ENCODE measurements at regions not wholly inside any gene's neighbourhood (a gene's known extent, or its start where the extent isn't known, plus 50 kb on each side); places are given as distances from the start of the nearest gene placed in this dataset.
"Not testable (repeated sequence)": the region's sequence is repeated elsewhere in the genome, so short reads cannot be mapped to it uniquely, and the experiment has no call there.

DNA sequence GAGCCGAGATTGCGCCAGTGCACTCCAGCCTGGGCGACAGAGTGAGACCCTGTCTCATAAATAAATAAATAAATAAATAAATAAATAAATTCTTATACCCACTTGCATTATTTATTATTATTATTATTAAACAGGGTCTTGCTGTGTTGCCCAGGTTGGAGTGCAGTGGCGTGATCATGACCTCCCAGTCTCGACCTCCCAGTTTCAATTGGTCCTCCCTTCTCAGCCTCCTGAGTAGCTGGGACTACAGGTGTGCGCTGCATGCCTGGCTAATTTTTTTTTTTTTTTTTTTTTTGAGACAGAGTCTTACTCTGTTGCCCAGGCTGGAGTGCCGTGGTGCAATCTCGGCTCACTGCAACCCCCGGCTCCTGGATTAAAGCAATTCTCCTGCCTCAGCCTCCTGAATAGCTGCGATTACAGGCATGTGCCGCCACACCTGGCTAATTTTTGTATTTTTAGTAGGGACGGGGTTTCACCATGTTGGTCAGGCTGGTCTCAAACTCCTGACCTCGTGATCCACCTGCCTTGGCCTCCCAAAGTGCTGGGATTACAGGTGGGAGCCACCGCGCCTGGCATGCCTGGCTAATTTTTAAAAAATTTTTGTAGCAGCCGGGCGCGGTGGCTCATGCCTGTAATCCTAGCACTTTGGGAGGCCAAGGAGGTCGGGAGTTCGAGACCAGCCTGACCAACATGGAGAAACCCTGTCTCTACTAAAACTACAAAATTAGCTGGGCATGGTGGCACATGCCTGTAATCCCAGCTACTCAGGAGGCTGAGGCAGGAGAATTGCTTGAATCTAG is 150.2 kb downstream of the SEC14L1 start:
- not testable (repeated sequence) for DNase-seq

DNA sequence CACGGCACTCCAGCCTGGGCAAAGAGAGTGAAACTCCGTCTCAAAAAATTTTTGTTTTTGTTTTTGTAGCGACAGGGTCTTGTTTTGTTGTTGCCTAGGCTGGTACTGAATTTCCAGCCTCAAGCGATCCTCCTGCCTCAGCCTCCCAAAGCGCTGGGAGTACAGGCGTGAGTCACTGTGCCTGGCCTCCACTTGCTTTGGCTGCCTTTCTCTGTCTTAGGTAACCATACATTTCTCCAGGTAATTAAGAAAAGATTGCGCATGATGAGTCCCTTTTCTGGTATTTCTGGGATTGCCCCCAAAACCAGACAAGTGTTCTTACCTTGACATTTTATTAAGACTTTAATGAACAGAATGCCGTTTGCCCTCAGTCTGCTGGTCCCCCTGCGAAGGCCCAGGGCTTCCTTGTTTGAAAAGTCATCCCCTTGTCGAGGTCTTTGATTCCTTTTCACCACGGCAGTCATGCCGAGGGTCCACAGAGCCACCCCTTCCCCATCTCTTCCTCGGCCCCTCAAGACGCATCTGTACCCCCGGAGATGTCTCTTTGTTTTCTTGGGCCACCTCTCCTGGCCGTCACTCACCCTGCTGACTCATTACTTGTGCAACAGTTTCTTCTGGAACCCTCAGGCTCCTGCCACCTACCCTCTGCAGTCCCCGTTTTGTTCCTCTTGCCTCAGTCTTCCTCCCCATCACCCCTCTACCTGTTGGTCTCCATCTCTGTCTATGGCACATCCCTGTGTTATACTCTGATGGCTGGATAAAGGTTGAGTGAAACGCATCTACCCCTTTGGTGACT is 151.0 kb downstream of the SEC14L1 start:
- no peak for DNase-seq

DNA sequence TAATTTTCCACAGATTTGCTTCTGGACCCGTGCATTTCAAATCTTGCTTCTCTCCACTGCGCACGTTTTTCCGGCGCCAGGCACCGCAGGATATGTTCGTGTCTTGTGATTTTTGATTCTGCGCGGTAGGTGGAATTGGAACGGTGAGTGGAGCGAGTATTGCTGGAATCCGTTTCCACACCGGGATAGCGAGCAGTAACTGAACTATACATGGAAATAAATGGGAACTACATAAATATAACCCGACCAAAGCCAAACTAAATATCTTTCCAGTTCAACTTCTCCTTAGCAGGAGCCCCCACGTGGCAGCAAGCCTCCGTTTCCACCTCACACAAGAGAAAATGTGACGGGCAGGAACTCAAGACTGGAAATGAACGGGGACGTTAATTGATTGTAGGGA is 154.0 kb downstream of the SEC14L1 start:
- DNase-seq, result no peak

DNA sequence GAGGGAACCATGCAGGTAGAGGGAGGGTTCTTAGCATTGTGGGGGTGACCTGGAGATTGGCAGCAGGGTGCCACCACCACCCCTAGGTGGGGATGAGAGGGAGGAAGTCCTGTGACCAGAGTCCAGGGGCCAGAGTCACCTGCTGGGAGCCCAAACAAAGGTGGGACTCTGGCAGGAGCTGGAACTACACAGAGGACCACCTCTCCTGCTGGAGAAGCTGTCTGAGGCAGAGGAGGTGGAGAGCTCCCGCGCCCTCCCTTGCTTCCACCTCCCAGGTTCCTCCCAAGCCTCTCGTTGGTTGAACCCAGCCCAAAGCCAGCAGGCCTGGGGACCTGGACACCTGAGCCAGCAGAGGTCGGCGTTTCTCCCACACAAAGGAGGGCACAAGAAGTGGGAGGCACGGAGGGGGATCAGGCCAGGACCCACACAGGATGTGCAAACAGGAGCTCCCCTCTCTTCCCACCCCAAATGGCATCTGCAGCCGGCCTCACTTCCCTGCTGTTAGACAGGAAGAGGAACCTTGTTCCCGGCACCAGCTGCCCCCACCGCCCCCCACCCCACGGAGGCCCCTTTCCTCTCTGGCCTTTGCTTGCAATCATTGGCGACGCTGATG is 154.6 kb downstream of the SEC14L1 start:
- DNase-seq, result no peak

DNA sequence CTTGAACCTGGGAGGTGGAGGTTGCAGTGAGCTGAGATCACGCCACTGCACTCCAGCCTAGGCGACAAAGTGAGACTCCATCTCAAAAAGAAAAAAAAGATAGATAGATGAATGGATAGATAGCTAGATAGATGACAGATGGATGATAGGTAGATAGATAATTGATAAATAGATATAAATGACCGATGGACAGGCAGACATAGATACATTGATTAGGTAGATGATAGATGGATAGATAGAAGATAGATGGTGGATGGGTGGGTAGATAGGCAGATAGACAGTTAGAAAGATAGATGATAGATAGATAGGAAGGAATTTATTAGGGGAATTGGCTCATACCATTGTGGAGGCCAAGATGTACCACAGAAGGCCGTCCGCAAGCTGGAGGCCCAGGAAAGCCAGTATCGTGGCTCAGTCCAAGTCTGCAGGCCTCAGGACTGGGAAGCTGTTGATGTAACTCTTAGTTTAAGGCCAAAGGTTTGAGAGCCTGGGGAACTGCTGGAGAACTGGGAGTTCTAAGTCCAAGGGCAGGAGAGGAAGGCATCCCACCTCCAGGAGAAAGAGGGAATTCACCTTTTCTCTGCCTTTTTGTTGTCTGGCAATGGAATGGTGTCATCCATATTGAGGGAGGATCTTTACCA is 156.1 kb downstream of the SEC14L1 start:
- DNase-seq, result no peak

DNA sequence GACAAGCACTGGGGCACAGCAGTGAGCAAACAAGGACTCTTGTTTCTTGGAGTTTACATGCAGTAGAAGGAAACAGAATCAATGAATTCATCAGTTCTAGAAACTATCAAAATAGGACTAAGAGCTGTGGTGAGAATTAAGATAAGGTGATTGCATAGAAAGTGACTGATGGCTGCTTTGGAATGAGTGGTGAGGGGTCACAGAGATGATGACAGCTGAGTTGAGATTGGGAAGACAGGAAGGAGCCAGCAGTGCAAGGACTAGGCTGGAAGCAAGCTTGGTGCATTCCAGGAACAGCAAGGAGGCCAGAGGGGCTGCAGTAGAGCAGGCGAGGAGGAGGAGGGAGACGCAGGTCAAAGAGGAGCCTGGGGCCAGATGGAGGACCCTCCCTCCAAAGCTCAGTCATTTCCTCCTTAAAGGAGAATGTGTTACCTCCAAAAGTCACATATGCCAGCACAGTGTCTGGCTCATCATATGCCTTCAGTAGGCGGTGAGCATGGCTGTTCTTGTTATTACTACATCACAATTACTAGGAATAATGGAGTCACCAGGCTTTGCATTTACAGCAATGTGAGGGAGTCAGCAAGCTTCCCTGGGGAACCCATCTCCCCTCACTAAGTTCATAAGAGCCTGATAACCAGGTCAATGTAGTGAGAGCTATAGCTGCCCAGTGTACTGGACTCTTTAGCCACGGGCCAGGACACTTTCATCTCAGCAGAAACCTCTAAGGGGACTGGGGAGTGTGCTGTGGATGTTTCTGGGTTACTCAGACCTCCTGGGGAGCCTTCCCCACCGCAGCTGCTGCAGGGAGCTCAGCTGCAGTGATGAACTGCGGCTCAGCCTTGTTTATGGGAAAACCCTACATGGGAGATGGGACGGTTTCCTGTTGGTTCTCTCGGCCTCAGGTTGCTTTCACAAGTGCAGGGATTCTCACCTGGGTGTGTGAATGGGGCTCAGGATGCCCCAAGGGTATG is 157.2 kb downstream of the SEC14L1 start:
- no peak for DNase-seq

DNA sequence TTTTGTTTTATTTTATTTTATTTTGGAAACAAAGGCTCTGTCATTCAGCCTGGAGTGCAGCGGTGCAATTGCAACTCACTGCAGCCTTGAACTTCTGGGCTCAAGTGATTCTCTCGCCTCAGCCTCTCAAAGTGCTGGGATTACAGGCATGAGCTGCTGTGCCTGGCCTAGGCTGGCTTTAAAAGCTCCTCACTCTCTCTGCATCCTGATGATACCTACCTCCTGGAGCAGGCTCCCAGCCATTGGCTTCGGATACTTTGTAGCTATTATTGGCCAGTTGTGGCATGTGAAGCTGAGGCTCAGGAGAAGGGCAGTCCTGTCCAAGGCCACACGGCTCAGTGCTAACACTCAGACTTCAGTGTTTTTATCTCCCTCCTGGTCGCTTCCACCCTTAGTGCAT is 158.0 kb downstream of the SEC14L1 start:
- DNase-seq, result no peak

DNA sequence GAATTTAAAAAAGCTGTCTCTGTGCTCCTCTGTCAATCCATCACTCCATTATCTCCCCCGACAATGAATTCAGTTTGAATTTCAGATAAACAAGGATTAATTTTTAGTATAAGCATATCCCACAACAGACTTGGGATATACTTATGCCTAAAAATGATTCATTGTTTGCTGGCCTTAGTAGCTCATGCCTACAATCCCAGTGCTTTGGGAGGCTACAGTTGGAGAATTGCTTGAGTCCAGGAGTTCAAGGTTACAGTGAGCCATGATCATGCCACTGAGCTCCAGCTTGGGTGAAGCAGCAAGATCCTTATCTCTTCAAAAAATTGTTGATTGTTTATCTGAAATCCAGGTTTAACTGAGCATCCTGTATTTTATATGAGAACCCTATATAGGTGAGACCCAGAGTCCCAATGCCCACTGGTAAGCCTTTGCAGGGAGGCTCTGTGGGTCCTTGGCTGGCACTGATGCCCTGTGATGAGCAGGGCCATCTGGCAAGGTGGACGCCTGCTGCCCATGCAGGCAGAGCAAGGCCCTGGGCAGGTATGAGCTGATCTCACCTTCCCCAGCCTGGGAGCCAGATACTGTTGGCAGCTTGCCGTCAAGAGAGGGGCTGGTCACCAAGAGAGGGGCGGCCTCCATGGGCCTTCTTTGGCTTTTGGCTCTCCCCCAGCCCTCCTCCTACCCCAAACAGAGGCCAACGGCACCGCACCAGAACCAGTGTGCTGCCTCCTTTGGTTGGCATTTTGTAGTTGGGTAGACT is 158.7 kb downstream of the SEC14L1 start:
- no peak for DNase-seq

DNA sequence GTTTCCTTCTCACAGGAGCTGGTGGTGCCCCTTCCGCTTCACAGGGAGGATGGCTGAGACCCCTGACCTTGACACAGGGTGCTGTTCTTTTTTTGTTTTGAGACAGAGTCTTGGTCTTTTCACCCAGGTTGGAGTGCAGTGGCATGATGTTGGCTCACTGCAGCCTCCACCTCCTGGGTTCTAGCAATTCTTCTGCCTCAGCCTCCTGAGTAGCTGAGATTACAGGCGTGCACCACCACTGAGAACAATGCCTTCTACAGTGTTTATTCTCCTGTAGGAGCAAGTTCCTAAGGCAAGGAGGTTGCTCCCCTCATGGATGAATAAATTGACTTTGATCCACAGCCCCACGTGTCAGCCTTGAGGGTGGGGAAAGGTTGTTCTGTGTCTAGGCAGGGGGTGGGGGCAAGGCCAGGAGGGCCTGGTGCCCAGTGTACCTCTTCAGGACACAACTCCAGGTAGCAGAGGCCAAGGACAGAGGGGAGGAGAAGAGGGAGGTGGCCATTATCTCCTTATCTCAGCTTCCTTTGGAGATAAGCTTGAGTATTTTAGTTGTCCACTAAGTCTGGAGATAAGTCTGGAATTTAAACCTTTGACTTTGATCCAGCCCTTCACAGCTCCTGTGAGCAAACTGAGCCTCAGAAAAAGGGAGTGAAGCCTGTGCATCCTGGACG is 159.4 kb downstream of the SEC14L1 start:
- no peak for DNase-seq

DNA sequence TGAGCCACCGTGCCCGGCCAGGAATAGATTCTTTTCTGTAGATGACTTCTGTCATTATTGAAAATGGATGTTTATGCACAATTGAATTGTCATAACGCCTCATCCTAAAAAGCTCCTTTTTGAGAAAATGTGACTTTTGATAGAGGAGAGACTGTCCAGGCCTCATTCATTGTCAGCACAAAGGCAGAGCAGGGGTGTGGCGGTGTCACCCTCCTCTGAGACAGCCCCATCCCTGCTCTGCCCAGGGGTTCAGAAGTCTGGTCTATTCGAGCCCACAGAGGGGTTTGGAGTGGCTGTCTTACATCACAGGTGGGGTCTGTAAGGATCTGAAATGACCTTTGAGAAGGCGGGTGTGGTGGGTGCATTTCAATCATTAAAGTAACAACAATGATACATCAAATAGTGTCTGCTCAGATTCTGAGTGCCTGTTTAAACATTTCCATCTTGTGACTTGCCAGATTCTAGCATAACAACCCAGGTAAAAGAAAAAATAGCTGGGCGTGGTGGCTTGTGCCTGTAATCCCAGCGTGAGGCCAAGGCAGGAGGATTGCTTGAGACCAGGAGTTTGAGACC is 161.0 kb downstream of the SEC14L1 start:
- no peak for DNase-seq

DNA sequence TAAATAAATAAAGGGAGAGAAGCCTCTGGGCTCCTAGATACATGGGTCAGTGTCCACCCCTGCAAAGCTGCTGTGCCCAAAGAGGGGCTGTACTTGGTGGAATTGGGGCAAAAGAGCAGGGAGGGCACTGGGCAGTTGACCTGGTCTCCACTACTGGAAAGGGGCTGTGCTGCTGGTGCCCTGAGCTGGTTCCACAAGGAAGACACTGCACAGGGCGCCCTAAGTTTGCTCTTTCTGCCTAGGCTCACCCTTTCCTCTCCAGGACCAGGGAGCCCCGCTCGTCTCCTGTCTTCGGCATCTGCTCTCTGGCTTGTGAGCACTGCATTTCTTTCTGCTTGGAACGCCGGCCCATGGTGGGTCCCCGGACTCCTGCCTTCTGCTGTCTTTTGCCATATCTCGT is 161.9 kb downstream of the SEC14L1 start:
- no peak for DNase-seq

DNA sequence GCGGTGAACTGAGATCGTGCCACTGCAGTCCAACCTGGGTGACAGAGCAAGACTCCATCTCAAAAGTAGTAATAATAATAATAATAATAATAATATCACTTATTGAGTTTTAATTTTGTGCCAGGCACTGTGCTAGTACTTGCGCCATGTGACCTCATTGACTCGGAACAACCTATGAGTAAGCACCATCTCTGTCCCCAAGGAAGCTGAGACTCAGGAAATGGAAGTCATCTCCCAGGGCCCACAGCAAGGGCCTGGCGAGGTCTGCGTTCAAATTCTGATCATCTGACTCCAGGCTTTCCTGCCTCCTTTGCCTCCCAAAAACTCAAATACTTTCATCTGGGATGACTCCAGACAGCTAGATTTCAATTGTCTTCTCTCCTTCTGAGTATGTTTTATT is 162.9 kb downstream of the SEC14L1 start:
- DNase-seq, result no peak

DNA sequence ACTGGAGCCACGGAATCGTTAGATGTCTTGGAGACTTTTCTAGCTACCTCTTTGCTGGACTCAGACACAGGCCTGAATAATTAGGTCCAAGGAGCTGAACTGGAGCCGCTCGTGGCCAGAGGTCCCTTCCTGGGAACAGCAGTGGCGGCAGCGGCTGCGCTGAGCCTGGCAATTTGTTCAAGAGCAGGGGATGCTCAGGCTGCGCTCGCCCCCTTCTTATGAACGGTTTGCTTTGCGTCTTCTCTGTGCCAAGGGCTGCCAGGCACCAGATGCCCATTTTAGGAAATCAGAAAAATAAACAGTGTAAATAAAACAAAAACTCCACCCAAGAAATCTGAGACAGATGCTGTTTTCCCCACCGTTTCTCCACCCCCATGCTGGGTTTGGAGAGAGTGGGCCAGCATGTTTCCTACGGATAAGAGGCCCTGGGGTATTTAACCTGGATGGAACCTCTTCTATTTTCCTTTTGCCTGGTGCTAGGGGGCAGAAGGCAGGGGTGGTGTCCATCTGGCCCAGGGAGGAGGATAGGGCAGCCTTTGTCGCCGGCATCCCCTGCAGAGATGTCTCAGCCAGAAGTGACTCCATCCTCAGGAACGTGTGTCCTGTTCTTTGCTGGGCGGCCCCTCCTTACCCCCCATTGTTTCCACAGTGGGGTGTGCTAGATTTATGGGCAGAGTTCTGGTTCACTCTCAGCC is 163.4 kb downstream of the SEC14L1 start:
- no peak for DNase-seq

DNA sequence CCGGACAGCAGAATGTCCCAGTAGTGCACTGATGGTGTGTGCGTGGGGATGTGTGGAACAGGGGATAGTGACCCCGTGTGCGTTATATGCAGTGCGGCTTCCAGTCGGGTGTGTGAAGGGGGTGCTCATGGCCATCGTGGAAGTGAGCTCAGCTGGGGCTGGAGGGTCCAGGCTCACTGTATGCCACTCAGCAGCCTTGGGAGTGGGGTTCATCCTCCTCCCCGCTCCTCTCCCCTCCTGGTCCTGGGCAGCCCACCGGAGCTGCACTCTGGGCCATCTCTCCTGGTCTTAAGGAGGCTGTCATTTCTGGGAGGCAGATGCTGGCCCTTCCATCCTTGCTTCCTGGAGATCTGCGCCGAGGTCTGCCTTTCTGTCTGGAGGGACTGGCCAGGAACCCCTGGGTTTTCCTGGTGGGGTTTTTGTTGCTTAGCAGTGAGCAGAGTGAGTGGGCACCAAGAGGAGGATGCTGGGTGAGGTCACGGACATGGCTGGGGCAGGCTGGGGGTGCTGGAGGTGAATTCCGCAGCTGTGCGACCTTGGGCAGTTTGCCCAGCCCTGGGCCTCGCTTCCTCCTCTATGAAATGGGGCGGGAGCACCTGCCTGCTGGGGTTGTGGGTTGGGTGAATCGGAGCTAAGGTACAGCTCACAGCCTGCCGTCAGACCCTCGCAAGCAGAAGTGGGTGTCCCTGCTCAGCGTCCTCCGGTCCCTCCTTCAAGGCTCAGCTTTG is 164.1 kb downstream of the SEC14L1 start:
- DNase-seq, result no peak

DNA sequence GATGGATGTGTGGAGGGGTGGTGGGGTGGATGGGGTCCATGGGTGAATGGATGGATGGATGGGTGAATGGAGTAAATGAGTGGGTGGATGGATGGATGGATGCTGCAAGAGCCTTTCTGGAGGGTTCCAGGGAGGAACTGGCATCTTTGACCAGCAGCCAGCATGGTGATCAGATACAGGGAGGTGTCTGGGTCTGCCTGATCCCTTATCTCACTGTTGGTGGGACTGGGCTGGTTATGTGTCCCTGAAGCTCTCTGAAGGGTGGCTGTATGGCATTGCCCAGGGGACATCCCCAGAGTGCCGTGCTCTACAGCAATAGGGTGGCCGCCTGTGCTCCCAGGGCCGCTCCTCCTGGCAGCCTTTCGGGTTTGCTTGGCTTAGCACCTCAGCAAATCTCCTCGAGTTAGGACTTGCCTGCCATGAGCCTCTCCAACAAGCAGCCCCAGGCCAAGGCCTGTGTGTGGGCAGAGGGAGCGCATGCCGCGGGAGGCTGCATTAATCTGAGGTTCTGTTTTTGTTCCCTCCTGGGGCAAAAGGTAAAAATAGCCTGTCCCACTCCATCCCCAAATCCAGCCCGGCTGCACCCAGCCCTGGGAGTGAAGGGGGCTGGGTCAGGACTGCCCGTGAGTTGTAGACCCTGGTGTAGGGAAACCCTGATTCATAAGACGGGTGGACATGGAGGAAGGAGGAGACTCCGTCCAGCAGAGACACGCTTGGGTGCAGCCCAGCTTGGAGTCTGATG is 165.4 kb downstream of the SEC14L1 start:
- no peak for DNase-seq

DNA sequence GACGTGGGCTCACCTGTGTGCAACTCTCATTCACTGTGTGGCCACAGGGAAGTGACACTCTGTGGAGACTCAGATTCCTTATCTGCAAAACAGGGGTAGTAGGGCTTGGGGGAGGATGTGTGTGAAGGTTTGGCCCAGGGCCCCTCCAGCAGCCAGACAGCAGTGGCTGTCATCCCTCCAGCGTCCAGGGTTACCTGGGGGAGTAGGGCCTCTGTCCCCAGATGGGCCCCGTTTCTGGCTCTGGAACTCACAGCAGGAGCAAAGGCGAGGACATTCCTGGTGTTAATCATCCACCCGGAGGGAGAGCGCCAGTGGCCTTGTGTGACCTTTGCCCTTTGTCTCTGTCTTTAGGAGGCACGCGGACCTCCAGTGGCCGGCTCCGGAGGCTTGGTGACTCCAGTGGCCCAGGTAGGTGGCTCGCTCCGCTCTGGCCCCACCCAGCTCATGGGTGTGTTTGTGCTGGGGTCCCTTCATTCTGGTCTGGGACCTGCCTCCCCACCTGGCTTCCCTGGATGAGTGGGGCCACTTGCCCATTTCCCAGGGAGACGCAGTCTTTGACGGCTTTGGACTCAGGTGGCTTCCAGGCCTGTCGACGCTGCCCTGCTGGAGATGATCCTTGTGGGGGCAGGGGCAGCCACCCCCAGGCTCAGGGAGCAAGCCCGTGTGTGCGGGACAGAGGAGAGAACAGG is 166.2 kb downstream of the SEC14L1 start:
- no peak for DNase-seq

DNA sequence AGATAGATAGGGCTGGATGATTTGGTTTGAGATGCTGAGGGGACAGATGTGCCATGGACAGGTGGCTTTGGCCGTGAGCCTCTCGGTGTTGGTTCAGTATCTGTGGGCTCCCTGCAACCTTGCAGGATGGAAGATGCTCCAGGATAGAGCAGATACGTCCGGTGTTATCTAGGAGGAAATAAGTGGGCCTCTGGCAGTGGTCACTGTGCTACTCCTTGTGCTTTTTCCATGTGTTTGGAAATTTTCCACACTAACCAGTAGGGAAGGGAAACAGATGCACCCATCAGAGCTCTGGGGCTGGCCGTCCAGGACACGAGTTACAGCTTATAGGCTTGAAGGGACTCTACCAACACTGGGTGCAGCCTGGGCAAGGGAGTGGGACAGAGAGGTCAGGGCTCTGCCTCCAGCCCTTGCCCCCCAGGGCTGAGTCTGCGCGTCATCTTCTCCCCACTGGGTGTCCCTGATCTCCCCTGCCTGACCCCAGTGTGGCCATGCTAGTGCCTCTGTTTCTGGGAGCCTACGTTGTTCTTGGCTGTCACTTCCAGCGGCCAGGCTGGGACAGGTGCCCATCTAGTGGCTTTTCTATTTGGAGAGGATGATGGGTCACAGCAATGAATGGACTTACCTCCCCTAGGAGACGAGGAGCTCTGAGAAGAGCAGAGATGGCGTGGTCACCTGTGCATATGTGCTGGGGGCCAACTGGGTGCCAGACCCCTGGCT is 166.9 kb downstream of the SEC14L1 start:
- no peak for DNase-seq
